Keratinocyte (primary cell): ENCODE measurements at regions not wholly inside any gene's neighbourhood (a gene's known extent, or its start where the extent isn't known, plus 50 kb on each side); places are given as distances from the start of the nearest gene placed in this dataset.

Experiments used
- CTCF ChIP-seq, 3 experiments: IDR thresholded peaks in 1 of 3; conservative IDR thresholded peaks in 1 of 3; optimal IDR thresholded peaks in 1 of 3; 2 replicates in 2 of 3; 3 replicates in 1 of 3; pipeline versions ENCODE3 to v1.5.1; 2011; ENCODE audit warnings: low read length in 3 of 3, mild to moderate bottlenecking in 3 of 3, moderate library complexity in 2 of 3, control low read depth in 1 of 3, inconsistent platforms in 1 of 3; ENCODE audit not compliant: insufficient read depth in 2 of 3; ENCODE audit errors: extremely low read depth in 1 of 3
- EZH2 ChIP-seq: IDR thresholded peaks from one replicate; pipeline ENCODE4 v1.6.1; 2012; ENCODE audit warnings: inconsistent platforms, mild to moderate bottlenecking, low read length, moderate library complexity

GRCh38 chr2:19690429-19690828 is 211.4 kb downstream of the TTC32 start:
- TF ChIP-seq CTCF (optimal IDR thresholded peaks at IDR 0.05 in 1 of 3, IDR thresholded peaks at IDR 0.05 in 1 of 3, conservative IDR thresholded peaks at IDR 0.05 in 1 of 3; ENCODE audit: extremely low read depth in 1 of 3, insufficient read depth in 2 of 3, low read length in 3 of 3) (no peak), EZH2 (no peak)
